Caco-2 (cell line): ENCODE measurements at regions not wholly inside any gene's neighbourhood (a gene's known extent, or its start where the extent isn't known, plus 50 kb on each side); places are given as distances from the start of the nearest gene placed in this dataset.

Source experiments
- BruUV-seq: library from RNA; stranded (reverse); fragments of 400-500 nt; replicated peaks from 2 replicates; lab custom pipeline; 2021; lab: Mats Ljungman, UMichigan
- CTCF ChIA-PET: fragments of 300-600 bp; sonication (Branson Sonifier 250); formaldehyde crosslinking; loops from one replicate; lab custom pipeline; 2022; ENCODE audit warnings: antibody characterized with exemption; lab: Charles Lee
- POLR2A ChIA-PET: fragments of 300-600 bp; sonication (Branson Sonifier 250); formaldehyde crosslinking; loops from one replicate; lab custom pipeline; 2022; ENCODE audit warnings: antibody characterized with exemption; lab: Charles Lee
- DNase-seq, 2 experiments: peaks; one replicate each; pipeline versions ENCODE4 v3.0.0 to v3.0.0-alpha.2; 2020 to 2022
- H3K27me3 ChIP-seq: replicated peaks from 2 replicates; pipeline ENCODE4 v1.6.0; 2011; ENCODE audit warnings: low read length; ENCODE audit not compliant: control insufficient read depth, insufficient read depth
- H3K36me3 ChIP-seq: 2 replicates; pipeline ENCODE4 v1.5.1; 2011; ENCODE audit warnings: low read length; ENCODE audit not compliant: control insufficient read depth, insufficient read depth
- H3K4me1 ChIP-seq: fragments of 250-450 bp; sonication (Bioruptor Pico); 2 replicates; pipeline ENCODE4 v1.5.1; 2020; ENCODE audit warnings: mild to moderate bottlenecking
- H3K4me3 ChIP-seq: 2 replicates; pipeline ENCODE4 v1.5.1; 2011; ENCODE audit warnings: low read depth, mild to moderate bottlenecking, control low read depth, low read length
- H3K9me3 ChIP-seq: fragments of 250-450 bp; sonication (Bioruptor Pico); 2 replicates; pipeline ENCODE4 v1.5.1; 2020; ENCODE audit warnings: mild to moderate bottlenecking, moderate library complexity
- H3K27ac Mint-ChIP-seq: one replicate; pipeline ENCODE4 v1.8.0; 2022; ENCODE audit warnings: mixed read lengths; ENCODE audit not compliant: unreplicated experiment
- H3K27me3 Mint-ChIP-seq: one replicate; pipeline ENCODE4 v1.8.0; 2022; ENCODE audit warnings: mixed read lengths; ENCODE audit not compliant: insufficient read depth, unreplicated experiment
- H3K36me3 Mint-ChIP-seq: one replicate; pipeline ENCODE4 v1.8.0; 2022; ENCODE audit warnings: mild to moderate bottlenecking, mixed read lengths; ENCODE audit not compliant: insufficient read depth, unreplicated experiment
- H3K4me1 Mint-ChIP-seq: one replicate; pipeline ENCODE4 v1.8.0; 2022; ENCODE audit warnings: low read depth, mixed read lengths; ENCODE audit not compliant: unreplicated experiment
- H3K4me3 Mint-ChIP-seq: one replicate; pipeline ENCODE4 v1.8.0; 2022; ENCODE audit warnings: mild to moderate bottlenecking, moderate library complexity, mixed read lengths; ENCODE audit not compliant: unreplicated experiment
- H3K9me3 Mint-ChIP-seq: one replicate; pipeline ENCODE4 v1.8.0; 2022; ENCODE audit warnings: mixed read lengths; ENCODE audit not compliant: unreplicated experiment
- intact Hi-C: fragments of 100-400 bp; cut with micrococcal nuclease; formaldehyde crosslinking; loops from one replicate; pipeline ENCODE4 v1.10.0; 2022; ENCODE audit not compliant: unreplicated experiment
- TF ChIP-seq, protein P1 (sequence below), 2 experiments: fragments of 200-600 bp in 1 of 2; IDR thresholded peaks; 1 replicate in 1 of 2; 2 replicates in 1 of 2; pipeline versions ENCODE4 v1.5.1 to v1.8.0; 2011 to 2022; ENCODE audit warnings: antibody characterized with exemption in 1 of 2, control low read depth in 1 of 2, inconsistent platforms in 1 of 2, low read depth in 1 of 2, low read length in 1 of 2, mild to moderate bottlenecking in 1 of 2, moderate library complexity in 1 of 2; ENCODE audit not compliant: insufficient read depth in 1 of 2, severe bottlenecking in 1 of 2, unreplicated experiment in 1 of 2

- Histone ChIP-seq H3K36me3 (no peaks in the 10 kb centered on the region), H3K9me3 (no peaks in the 10 kb centered on the region), H3K27me3 (no peaks in the 10 kb centered on the region), H3K4me1 (no peaks in the 10 kb centered on the region), H3K4me3 (0 out of 2 replicates have a peak overlapping the region, but pooled peaks have one; percentile 3)
- no peak for DNase-seq
- TF ChIP-seq, protein P1, sequence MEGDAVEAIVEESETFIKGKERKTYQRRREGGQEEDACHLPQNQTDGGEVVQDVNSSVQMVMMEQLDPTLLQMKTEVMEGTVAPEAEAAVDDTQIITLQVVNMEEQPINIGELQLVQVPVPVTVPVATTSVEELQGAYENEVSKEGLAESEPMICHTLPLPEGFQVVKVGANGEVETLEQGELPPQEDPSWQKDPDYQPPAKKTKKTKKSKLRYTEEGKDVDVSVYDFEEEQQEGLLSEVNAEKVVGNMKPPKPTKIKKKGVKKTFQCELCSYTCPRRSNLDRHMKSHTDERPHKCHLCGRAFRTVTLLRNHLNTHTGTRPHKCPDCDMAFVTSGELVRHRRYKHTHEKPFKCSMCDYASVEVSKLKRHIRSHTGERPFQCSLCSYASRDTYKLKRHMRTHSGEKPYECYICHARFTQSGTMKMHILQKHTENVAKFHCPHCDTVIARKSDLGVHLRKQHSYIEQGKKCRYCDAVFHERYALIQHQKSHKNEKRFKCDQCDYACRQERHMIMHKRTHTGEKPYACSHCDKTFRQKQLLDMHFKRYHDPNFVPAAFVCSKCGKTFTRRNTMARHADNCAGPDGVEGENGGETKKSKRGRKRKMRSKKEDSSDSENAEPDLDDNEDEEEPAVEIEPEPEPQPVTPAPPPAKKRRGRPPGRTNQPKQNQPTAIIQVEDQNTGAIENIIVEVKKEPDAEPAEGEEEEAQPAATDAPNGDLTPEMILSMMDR (IDR thresholded peaks at IDR 0.05; ENCODE audit: insufficient read depth in 1 of 2, low read depth in 1 of 2, low read length in 1 of 2, severe bottlenecking in 1 of 2, unreplicated experiment in 1 of 2): no peak
- peak overlapping the region; percentile 37 for H3K4me3 Mint-ChIP-seq
- H3K36me3 Mint-ChIP-seq: no peaks in the 10 kb centered on the region
- no peaks in the 10 kb centered on the region for H3K9me3 Mint-ChIP-seq
- CTCF ChIA-PET: no interaction called here
- intact Hi-C loops: no loop called here
- POLR2A ChIA-PET: no interaction called here
- no peaks in the 10 kb centered on the region for H3K4me1 Mint-ChIP-seq
- no TSS peak for BruUV-seq
- H3K27me3 Mint-ChIP-seq: peaks cover 2% of the 10 kb centered on the region
- H3K27ac Mint-ChIP-seq: no peak overlapping the region
These were observed 63.7 kb upstream of the ITGA4 start for GRCh38 chr2:181393472-181393871.

DNA sequence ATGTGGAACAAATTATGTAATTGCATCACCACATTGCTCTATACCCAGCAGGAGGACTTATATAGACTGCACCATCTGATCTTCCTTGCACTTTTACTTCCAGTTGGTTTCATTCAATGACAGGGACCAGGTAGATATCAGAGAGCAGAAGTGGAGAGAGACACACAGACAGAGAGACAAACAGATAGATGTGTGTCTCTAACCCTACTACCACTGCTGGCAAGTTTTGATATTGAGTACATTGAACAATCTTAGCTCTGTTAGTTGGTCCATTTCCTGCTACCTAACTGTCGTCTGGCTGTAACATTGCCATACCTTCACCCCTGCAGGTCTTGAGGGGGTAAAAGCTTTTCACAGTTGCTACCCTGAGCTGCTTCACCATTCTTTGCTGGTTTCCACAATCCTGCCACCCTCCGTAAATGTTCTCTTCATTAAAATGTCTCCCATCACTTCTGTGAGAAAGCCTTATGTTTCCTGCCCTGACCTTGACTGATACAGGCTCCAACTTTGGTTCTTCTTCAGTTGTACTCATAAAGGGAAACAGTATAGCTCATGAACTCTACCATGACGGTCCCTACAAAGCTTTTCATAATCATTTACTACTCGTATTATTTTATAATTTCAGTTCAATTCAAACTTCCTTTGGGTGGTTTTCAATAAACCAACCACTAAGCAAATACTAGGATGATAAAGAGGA is 62.3 kb upstream of the ITGA4 start:
- BruUV-seq: no TSS peak
- H3K9me3 Mint-ChIP-seq: no peaks in the 10 kb centered on the region
- H3K4me1 Mint-ChIP-seq: no peaks in the 10 kb centered on the region
- no peaks in the 10 kb centered on the region for H3K4me1 ChIP-seq
- no peak overlapping the region for H3K27ac Mint-ChIP-seq
- H3K27me3 Mint-ChIP-seq: peaks cover 2% of the 10 kb centered on the region
- TF ChIP-seq, protein P1 (IDR thresholded peaks at IDR 0.05; ENCODE audit: insufficient read depth in 1 of 2, low read depth in 1 of 2, low read length in 1 of 2, severe bottlenecking in 1 of 2, unreplicated experiment in 1 of 2): no peak
- no peaks in the 10 kb centered on the region for H3K36me3 ChIP-seq
- no peak overlapping the region for H3K4me3 ChIP-seq
- intact Hi-C loops: no loop called here
- H3K9me3 ChIP-seq: no peaks in the 10 kb centered on the region
- H3K27me3 ChIP-seq: no peaks in the 10 kb centered on the region
- CTCF ChIA-PET: no interaction called here
- H3K36me3 Mint-ChIP-seq: no peaks in the 10 kb centered on the region
- DNase-seq: no peak
- POLR2A ChIA-PET: no interaction called here
- no peak overlapping the region for H3K4me3 Mint-ChIP-seq

DNA sequence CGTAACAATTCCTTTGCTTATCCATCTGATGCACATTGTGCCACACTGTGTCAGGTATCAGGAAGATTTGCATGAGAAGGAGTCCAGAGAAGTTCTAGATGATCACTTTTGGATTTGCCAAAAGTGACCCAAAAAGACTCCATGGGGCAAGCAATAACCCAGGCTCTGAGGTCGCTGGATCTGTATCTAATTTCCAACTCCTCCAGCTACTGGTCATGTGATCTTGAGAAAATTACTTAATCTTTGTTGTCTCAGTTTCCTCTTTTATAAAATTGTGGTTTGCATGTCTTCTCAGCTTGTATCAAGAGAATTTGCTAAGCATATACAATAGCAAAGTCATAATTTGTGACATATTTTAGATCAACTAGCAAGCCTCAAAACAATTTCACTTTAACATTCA is 61.3 kb upstream of the ITGA4 start:
- H3K4me3 Mint-ChIP-seq: no peak overlapping the region
- H3K27me3 ChIP-seq: no peaks in the 10 kb centered on the region
- no peaks in the 10 kb centered on the region for H3K36me3 Mint-ChIP-seq
- H3K9me3 ChIP-seq: no peaks in the 10 kb centered on the region
- CTCF ChIA-PET: no interaction called here
- POLR2A ChIA-PET: no interaction called here
- peaks cover 2% of the 10 kb centered on the region for H3K27me3 Mint-ChIP-seq
- intact Hi-C loops: no loop called here
- H3K9me3 Mint-ChIP-seq: no peaks in the 10 kb centered on the region
- H3K4me1 ChIP-seq: no peaks in the 10 kb centered on the region
- DNase-seq: no peak
- no TSS peak for BruUV-seq
- H3K4me3 ChIP-seq: no peak overlapping the region
- H3K36me3 ChIP-seq: no peaks in the 10 kb centered on the region
- no peak overlapping the region for H3K27ac Mint-ChIP-seq
- no peaks in the 10 kb centered on the region for H3K4me1 Mint-ChIP-seq
- TF ChIP-seq, protein P1 (IDR thresholded peaks at IDR 0.05; ENCODE audit: insufficient read depth in 1 of 2, low read depth in 1 of 2, low read length in 1 of 2, severe bottlenecking in 1 of 2, unreplicated experiment in 1 of 2): no peak
